HG02943 (cell line): ENCODE measurements at regions not wholly inside any gene's neighbourhood (a gene's known extent, or its start where the extent isn't known, plus 50 kb on each side); places are given as distances from the start of the nearest gene placed in this dataset.

Experiments used
- ATAC-seq: cut with Tn5 transposase; IDR thresholded peaks from one replicate; pipeline ENCODE4 v1.9.1; 2021; ENCODE audit warnings: mild to moderate bottlenecking, low read depth, moderate library complexity; ENCODE audit not compliant: unreplicated experiment

- no peak for ATAC-seq
Measured at GRCh38 chr6:21506126-21506525, 87.4 kb upstream of the SOX4 start.

GRCh38 chr6:21507811-21508210, 85.7 kb upstream of the SOX4 start:
- no peak for ATAC-seq

- no peak for ATAC-seq
Measured at GRCh38 chr6:21508753-21509152, 84.8 kb upstream of the SOX4 start.

- no peak for ATAC-seq
Measured at GRCh38 chr6:21511891-21512550, 81.5 kb upstream of the SOX4 start.

- no peak for ATAC-seq
Measured at GRCh38 chr6:21514288-21514687, 79.3 kb upstream of the SOX4 start.

- no peak for ATAC-seq
Measured at GRCh38 chr6:21518317-21518716, 75.2 kb upstream of the SOX4 start.

- ATAC-seq = no peak
Measured at GRCh38 chr6:21519642-21520041, 73.9 kb upstream of the SOX4 start.

GRCh38 chr6:21521276-21521675, 72.3 kb upstream of the SOX4 start:
- ATAC-seq = no peak

GRCh38 chr6:21522143-21522747, 71.3 kb upstream of the SOX4 start:
- no peak for ATAC-seq

GRCh38 chr6:21522797-21523456, 70.6 kb upstream of the SOX4 start:
- ATAC-seq = no peak

- no peak for ATAC-seq
Measured at GRCh38 chr6:21523652-21524051, 69.9 kb upstream of the SOX4 start.

GRCh38 chr6:21524201-21524600, 69.3 kb upstream of the SOX4 start:
- no peak for ATAC-seq

GRCh38 chr6:21526974-21527373, 66.6 kb upstream of the SOX4 start:
- ATAC-seq = no peak

GRCh38 chr6:21527731-21528130, 65.8 kb upstream of the SOX4 start:
- ATAC-seq = no peak

GRCh38 chr6:21529431-21529830, 64.1 kb upstream of the SOX4 start:
- no peak for ATAC-seq

- no peak for ATAC-seq
Measured at GRCh38 chr6:21531393-21531792, 62.2 kb upstream of the SOX4 start.

GRCh38 chr6:21533678-21534077, 59.9 kb upstream of the SOX4 start:
- no peak for ATAC-seq

GRCh38 chr6:21536280-21536766, 57.2 kb upstream of the SOX4 start:
- ATAC-seq = no peak

GRCh38 chr6:21537637-21538036, 55.9 kb upstream of the SOX4 start:
- ATAC-seq = no peak

- no peak for ATAC-seq
Measured at GRCh38 chr6:21538186-21538798, 55.3 kb upstream of the SOX4 start.

- no peak for ATAC-seq
Measured at GRCh38 chr6:21539621-21540100, 53.9 kb upstream of the SOX4 start.
